ENCODE measurements at regions not wholly inside any gene's neighbourhood (a gene's known extent, or its start where the extent isn't known, plus 50 kb on each side); places are given as distances from the start of the nearest gene placed in this dataset.

- CTCF ChIA-PET: interaction anchor here (1.8 kb wide), 1 partner anchor 26 kb away, joined by 4 read pairs; no protein-coding TSS in a partner anchor
- TF ChIP-seq CTCF (IDR thresholded peaks at IDR 0.05; ENCODE audit: control extremely low read depth, extremely low read depth, low read depth, missing control alignments): no peak
- DNase-seq (ENCODE audit: extremely low spot score): no peak
- POLR2A ChIA-PET: no interaction called here
Measured at GRCh38 chr2:84048964-84049363, 410.1 kb downstream of the SUCLG1 start.

- ChIA-PET CTCF (interaction anchor here (1.0 to 1.1 kb wide), 2 partner anchors 10 to 31 kb away, joined by 3 to 4 read pairs; no protein-coding TSS in a partner anchor), POLR2A (no interaction called here)
- DNase-seq (ENCODE audit: extremely low spot score): no peak
- TF ChIP-seq CTCF (IDR thresholded peaks at IDR 0.05; ENCODE audit: control extremely low read depth, extremely low read depth, low read depth, missing control alignments): no peak
Measured at GRCh38 chr2:84041506-84041905, 417.6 kb downstream of the SUCLG1 start.

GRCh38 chr2:84040281-84040680 lies 418.8 kb downstream of the SUCLG1 start:
- ChIA-PET POLR2A (no interaction called here), CTCF (interaction anchor here (1.6 kb wide), 1 partner anchor 17 kb away, joined by 8 read pairs; no protein-coding TSS in a partner anchor)
- no peak for DNase-seq (ENCODE audit: extremely low spot score)
- TF ChIP-seq CTCF (IDR thresholded peaks at IDR 0.05; ENCODE audit: control extremely low read depth, extremely low read depth, low read depth, missing control alignments): no peak

- ChIA-PET POLR2A (no interaction called here), CTCF (interaction anchor here (1.0 to 1.6 kb wide), 2 partner anchors 16 to 275 kb away, joined by 3 to 8 read pairs; no protein-coding TSS in a partner anchor)
- TF ChIP-seq CTCF (IDR thresholded peaks at IDR 0.05; ENCODE audit: control extremely low read depth, extremely low read depth, low read depth, missing control alignments): no peak
- DNase-seq (ENCODE audit: extremely low spot score): no peak
Measured at GRCh38 chr2:84038866-84039265, 420.2 kb downstream of the SUCLG1 start.

- no peak for TF ChIP-seq CTCF (IDR thresholded peaks at IDR 0.05; ENCODE audit: control extremely low read depth, extremely low read depth, low read depth, missing control alignments)
- ChIA-PET POLR2A (no interaction called here), CTCF (interaction anchor here (1.1 to 1.7 kb wide), 3 partner anchors 11 to 281 kb away, joined by 3 to 7 read pairs (median 3); no protein-coding TSS in a partner anchor)
- no peak for DNase-seq (ENCODE audit: extremely low spot score)
Measured at GRCh38 chr2:84033347-84033974, 425.6 kb downstream of the SUCLG1 start.

GRCh38 chr2:84031312-84032050 lies 427.6 kb downstream of the SUCLG1 start:
- ChIA-PET POLR2A (no interaction called here), CTCF (interaction anchor here (0.7 to 1.7 kb wide), 7 partner anchors 9 to 283 kb away, joined by 3 to 8 read pairs (median 3); no protein-coding TSS in a partner anchor)
- TF ChIP-seq CTCF (IDR thresholded peaks at IDR 0.05; ENCODE audit: control extremely low read depth, extremely low read depth, low read depth, missing control alignments): no peak
- DNase-seq (ENCODE audit: extremely low spot score): no peak
